Upper lobe of left lung (tissue), 4 donors: ENCODE measurements at regions not wholly inside any gene's neighbourhood (a gene's known extent, or its start where the extent isn't known, plus 50 kb on each side); places are given as distances from the start of the nearest gene placed in this dataset.

Experiments used
- POLR2A ChIP-seq, 4 donors: fragments of 450-650 bp; IDR thresholded peaks; one replicate each; pipeline ENCODE4 v1.5.1; 2016 to 2017; ENCODE audit warnings: antibody characterized with exemption in 4 of 4, mild to moderate bottlenecking in 2 of 4
- POLR2AphosphoS5 ChIP-seq, 2 donors: sonication (generic); formaldehyde crosslinking; IDR thresholded peaks; one replicate each; pipeline ENCODE4 v1.5.1; 2017; ENCODE audit warnings: antibody characterized with exemption in 2 of 2
- TF ChIP-seq, protein P1 (sequence below), 6 experiments: fragments of 450-650 bp in 4 of 6; fragments of 200-600 bp in 2 of 6; sonication (generic) in 2 of 6; IDR thresholded peaks; one replicate each; pipeline ENCODE4 v1.5.1; 2016 to 2019; ENCODE audit warnings: antibody characterized with exemption in 6 of 6

DNA sequence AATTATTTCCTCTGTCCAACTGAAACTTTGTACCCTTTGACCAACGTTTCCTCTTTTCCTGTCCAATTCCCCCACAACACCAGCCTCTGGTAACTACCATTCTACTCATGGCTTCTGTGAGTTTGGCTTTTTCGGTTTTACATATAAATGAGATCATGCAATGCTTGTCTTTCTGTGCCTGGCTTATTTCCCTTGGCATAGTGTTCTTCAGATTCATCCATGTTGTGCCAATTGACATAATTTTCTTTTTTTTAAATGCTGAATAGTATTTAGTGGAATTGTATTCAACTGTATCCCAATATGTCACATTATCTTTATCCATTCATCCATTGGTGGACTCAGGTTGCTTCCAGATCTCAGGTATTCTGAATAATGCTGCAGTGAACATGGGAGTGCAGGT is 222.5 kb upstream of the GALNTL6 start:
- TF ChIP-seq POLR2AphosphoS5 (IDR thresholded peaks at IDR 0.05) (no peak), POLR2A (IDR thresholded peaks at IDR 0.05) (no peak)
- TF ChIP-seq, protein P1, sequence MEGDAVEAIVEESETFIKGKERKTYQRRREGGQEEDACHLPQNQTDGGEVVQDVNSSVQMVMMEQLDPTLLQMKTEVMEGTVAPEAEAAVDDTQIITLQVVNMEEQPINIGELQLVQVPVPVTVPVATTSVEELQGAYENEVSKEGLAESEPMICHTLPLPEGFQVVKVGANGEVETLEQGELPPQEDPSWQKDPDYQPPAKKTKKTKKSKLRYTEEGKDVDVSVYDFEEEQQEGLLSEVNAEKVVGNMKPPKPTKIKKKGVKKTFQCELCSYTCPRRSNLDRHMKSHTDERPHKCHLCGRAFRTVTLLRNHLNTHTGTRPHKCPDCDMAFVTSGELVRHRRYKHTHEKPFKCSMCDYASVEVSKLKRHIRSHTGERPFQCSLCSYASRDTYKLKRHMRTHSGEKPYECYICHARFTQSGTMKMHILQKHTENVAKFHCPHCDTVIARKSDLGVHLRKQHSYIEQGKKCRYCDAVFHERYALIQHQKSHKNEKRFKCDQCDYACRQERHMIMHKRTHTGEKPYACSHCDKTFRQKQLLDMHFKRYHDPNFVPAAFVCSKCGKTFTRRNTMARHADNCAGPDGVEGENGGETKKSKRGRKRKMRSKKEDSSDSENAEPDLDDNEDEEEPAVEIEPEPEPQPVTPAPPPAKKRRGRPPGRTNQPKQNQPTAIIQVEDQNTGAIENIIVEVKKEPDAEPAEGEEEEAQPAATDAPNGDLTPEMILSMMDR (IDR thresholded peaks at IDR 0.05), result no peak
